GM23338 (cell line): ENCODE measurements at regions not wholly inside any gene's neighbourhood (a gene's known extent, or its start where the extent isn't known, plus 50 kb on each side); places are given as distances from the start of the nearest gene placed in this dataset.

Source experiments
- ATAC-seq: fragments of 200-7000 bp; cut with Tn5 transposase; 3 replicates; pipeline ENCODE4 v1.9.1; 2020
- DNase-seq: peaks from one replicate; pipeline ENCODE4 v3.0.0-alpha.2; 2015; ENCODE audit warnings: low spot score
- H2AFZ ChIP-seq: fragments of 200-600 bp; sonication (generic); 2 replicates; pipeline ENCODE4 v1.8.0; 2016; ENCODE audit warnings: antibody characterized with exemption, mild to moderate bottlenecking, moderate library complexity
- H3F3A ChIP-seq: fragments of 200-600 bp; sonication (generic); replicated peaks from 2 replicates; pipeline ENCODE4 v1.8.0; 2017; ENCODE audit warnings: antibody characterized with exemption, mixed run types, low read depth
- H3K27ac ChIP-seq: fragments of 200-600 bp; sonication (generic); 2 replicates; pipeline ENCODE4 v1.6.1; 2016; ENCODE audit warnings: low read depth
- H3K27me3 ChIP-seq: fragments of 200-600 bp; sonication (generic); 2 replicates; pipeline ENCODE4 v1.8.0; 2016; ENCODE audit warnings: mild to moderate bottlenecking, mixed run types, moderate library complexity; ENCODE audit not compliant: insufficient read depth
- H3K36me3 ChIP-seq: fragments of 200-600 bp; sonication (generic); 2 replicates; pipeline ENCODE4 v1.8.0; 2016; ENCODE audit warnings: mild to moderate bottlenecking; ENCODE audit not compliant: insufficient read depth
- H3K4me1 ChIP-seq: fragments of 200-600 bp; sonication (generic); 2 replicates; pipeline ENCODE4 v1.8.0; 2016; ENCODE audit warnings: mild to moderate bottlenecking, moderate library complexity; ENCODE audit not compliant: insufficient read depth
- H3K4me2 ChIP-seq: fragments of 200-600 bp; sonication (generic); 2 replicates; pipeline ENCODE4 v1.7.1; 2017; ENCODE audit warnings: mixed run types
- H3K4me3 ChIP-seq: fragments of 200-600 bp; sonication (generic); 2 replicates; pipeline ENCODE4 v1.6.1; 2016; ENCODE audit warnings: mixed run types
- H3K79me2 ChIP-seq: fragments of 200-600 bp; sonication (generic); replicated peaks from 2 replicates; pipeline ENCODE4 v1.8.0; 2017; ENCODE audit warnings: mild to moderate bottlenecking; ENCODE audit not compliant: insufficient read depth
- H3K9me2 ChIP-seq: fragments of 200-600 bp; sonication (generic); 2 replicates; pipeline ENCODE4 v1.8.0; 2017; ENCODE audit not compliant: insufficient read depth
- H4K20me1 ChIP-seq: fragments of 200-600 bp; sonication (generic); replicated peaks from 2 replicates; pipeline ENCODE4 v1.8.0; 2017; ENCODE audit warnings: mild to moderate bottlenecking; ENCODE audit not compliant: insufficient read depth
- H3K27ac Mint-ChIP-seq: 2 replicates; pipeline ENCODE4 v1.8.0; 2020; ENCODE audit warnings: inconsistent platforms, mild to moderate bottlenecking, moderate library complexity, mixed read lengths
- H3K27me3 Mint-ChIP-seq: 3 replicates; pipeline ENCODE4 v1.8.0; 2022; ENCODE audit warnings: low read depth, mild to moderate bottlenecking, moderate library complexity, mixed read lengths, inconsistent platforms; ENCODE audit not compliant: insufficient read depth, poor library complexity
- H3K36me3 Mint-ChIP-seq: 3 replicates; pipeline ENCODE4 v1.8.0; 2021; ENCODE audit warnings: low read depth, mild to moderate bottlenecking, inconsistent platforms, moderate library complexity, mixed read lengths
- H3K4me1 Mint-ChIP-seq: 3 replicates; pipeline ENCODE4 v1.8.0; 2020; ENCODE audit warnings: mild to moderate bottlenecking, inconsistent platforms, mixed read lengths
- H3K4me3 Mint-ChIP-seq: 3 replicates; pipeline ENCODE4 v1.8.0; 2021; ENCODE audit warnings: moderate library complexity, mild to moderate bottlenecking, inconsistent platforms, mixed read lengths
- H3K9me3 Mint-ChIP-seq: 3 replicates; pipeline ENCODE4 v1.8.0; 2020; ENCODE audit warnings: moderate library complexity, mild to moderate bottlenecking, inconsistent platforms, mixed read lengths
- CREB1 ChIP-seq: fragments of 250-450 bp; sonication (Bioruptor Pico); IDR thresholded peaks from 2 replicates; pipeline ENCODE4 v1.5.0; 2020; ENCODE audit warnings: low read depth, mild to moderate bottlenecking, moderate library complexity
- EZH2 ChIP-seq: fragments of 200-600 bp; sonication (generic); IDR thresholded peaks from one replicate; pipeline ENCODE4 v1.8.0; 2017; ENCODE audit warnings: antibody characterized with exemption, mild to moderate bottlenecking, low read depth; ENCODE audit not compliant: unreplicated experiment
- EZH2phosphoT487 ChIP-seq: fragments of 200-600 bp; sonication (generic); IDR thresholded peaks from one replicate; pipeline ENCODE4 v1.8.1; 2018; ENCODE audit warnings: antibody characterized with exemption; ENCODE audit not compliant: unreplicated experiment
- JUNB ChIP-seq: IDR thresholded peaks from one replicate; pipeline ENCODE4 v1.6.1; 2016; ENCODE audit warnings: antibody characterized with exemption; ENCODE audit not compliant: unreplicated experiment
- NANOG ChIP-seq: IDR thresholded peaks from 2 replicates; pipeline ENCODE4 v1.6.1; 2016; ENCODE audit warnings: antibody characterized with exemption, borderline replicate concordance
- POLR2AphosphoS5 ChIP-seq: IDR thresholded peaks from 2 replicates; pipeline ENCODE4 v1.6.1; 2016; ENCODE audit warnings: antibody characterized with exemption, low read depth
- STAT1 ChIP-seq: IDR thresholded peaks from one replicate; pipeline ENCODE4 v1.6.1; 2016; ENCODE audit warnings: antibody characterized with exemption; ENCODE audit not compliant: unreplicated experiment
- ZNF114 ChIP-seq: fragments of 250-450 bp; sonication (Bioruptor Pico); IDR thresholded peaks from 2 replicates; pipeline ENCODE4 v1.5.0; 2020; ENCODE audit warnings: mild to moderate bottlenecking, moderate library complexity
- ZNF331 ChIP-seq: fragments of 250-450 bp; sonication (Bioruptor Pico); IDR thresholded peaks from 2 replicates; pipeline ENCODE4 v1.5.0; 2020; ENCODE audit warnings: low read depth, mild to moderate bottlenecking, moderate library complexity
- TF ChIP-seq, protein P1 (sequence below): fragments of 250-450 bp; sonication (Bioruptor Pico); IDR thresholded peaks from 2 replicates; pipeline ENCODE4 v1.5.0; 2020; ENCODE audit warnings: mild to moderate bottlenecking, moderate library complexity
- TF ChIP-seq, protein P2 (sequence below): IDR thresholded peaks from 2 replicates; pipeline ENCODE4 v1.6.1; 2016; ENCODE audit warnings: antibody characterized with exemption
- TF ChIP-seq, protein P3 (sequence below), 2 experiments: fragments of 200-600 bp in 1 of 2; sonication (generic) in 1 of 2; conservative IDR thresholded peaks; 2 replicates each; pipeline versions ENCODE4 v1.5.1 to v1.6.1; 2016 to 2017; ENCODE audit warnings: antibody characterized with exemption in 2 of 2, low read depth in 2 of 2, mild to moderate bottlenecking in 2 of 2, moderate library complexity in 1 of 2
- TF ChIP-seq, protein P4 (sequence below): IDR thresholded peaks from one replicate; pipeline ENCODE4 v1.6.1; 2018; ENCODE audit warnings: antibody characterized with exemption; ENCODE audit not compliant: unreplicated experiment

DNA sequence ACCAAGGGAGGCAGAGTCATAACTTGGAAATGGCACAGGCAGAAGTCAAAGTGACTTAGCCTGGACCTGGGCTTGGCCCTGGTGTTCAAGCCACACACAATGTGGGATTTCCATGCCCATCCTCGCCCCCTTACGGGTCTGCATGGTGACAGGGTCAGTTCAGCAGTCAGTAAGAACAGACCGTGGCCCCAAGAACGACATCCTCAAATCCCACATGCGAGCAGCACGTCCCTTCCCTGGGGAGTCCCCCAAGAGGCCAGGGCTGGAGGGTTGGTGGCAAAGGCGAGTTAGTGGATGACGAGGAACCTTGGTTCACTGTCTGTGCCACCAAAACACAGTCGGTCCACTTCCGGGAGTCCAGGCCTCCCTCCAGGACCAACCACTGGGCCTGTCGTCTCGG lies 93.3 kb upstream of the MGMT start:
- no peak overlapping the region for H3K4me3 ChIP-seq
- Mint-ChIP-seq H3K4me1 (peaks cover 6% of the 10 kb centered on the region; the same call in 1 of the 3 replicates), H3K27ac (no peak overlapping the region), H3K36me3 (no peaks in the 10 kb centered on the region; the same call in 2 of the 3 replicates), H3K27me3 (no peaks in the 10 kb centered on the region), H3K9me3 (no peaks in the 10 kb centered on the region), H3K4me3 (no peak overlapping the region)
- peaks cover 4% of the 10 kb centered on the region; the same call in 1 of the 2 replicates for H3K9me2 ChIP-seq
- TF ChIP-seq EZH2: no peak
- TF ChIP-seq EZH2phosphoT487: no peak
- TF ChIP-seq POLR2AphosphoS5: no peak
- TF ChIP-seq, protein P1, sequence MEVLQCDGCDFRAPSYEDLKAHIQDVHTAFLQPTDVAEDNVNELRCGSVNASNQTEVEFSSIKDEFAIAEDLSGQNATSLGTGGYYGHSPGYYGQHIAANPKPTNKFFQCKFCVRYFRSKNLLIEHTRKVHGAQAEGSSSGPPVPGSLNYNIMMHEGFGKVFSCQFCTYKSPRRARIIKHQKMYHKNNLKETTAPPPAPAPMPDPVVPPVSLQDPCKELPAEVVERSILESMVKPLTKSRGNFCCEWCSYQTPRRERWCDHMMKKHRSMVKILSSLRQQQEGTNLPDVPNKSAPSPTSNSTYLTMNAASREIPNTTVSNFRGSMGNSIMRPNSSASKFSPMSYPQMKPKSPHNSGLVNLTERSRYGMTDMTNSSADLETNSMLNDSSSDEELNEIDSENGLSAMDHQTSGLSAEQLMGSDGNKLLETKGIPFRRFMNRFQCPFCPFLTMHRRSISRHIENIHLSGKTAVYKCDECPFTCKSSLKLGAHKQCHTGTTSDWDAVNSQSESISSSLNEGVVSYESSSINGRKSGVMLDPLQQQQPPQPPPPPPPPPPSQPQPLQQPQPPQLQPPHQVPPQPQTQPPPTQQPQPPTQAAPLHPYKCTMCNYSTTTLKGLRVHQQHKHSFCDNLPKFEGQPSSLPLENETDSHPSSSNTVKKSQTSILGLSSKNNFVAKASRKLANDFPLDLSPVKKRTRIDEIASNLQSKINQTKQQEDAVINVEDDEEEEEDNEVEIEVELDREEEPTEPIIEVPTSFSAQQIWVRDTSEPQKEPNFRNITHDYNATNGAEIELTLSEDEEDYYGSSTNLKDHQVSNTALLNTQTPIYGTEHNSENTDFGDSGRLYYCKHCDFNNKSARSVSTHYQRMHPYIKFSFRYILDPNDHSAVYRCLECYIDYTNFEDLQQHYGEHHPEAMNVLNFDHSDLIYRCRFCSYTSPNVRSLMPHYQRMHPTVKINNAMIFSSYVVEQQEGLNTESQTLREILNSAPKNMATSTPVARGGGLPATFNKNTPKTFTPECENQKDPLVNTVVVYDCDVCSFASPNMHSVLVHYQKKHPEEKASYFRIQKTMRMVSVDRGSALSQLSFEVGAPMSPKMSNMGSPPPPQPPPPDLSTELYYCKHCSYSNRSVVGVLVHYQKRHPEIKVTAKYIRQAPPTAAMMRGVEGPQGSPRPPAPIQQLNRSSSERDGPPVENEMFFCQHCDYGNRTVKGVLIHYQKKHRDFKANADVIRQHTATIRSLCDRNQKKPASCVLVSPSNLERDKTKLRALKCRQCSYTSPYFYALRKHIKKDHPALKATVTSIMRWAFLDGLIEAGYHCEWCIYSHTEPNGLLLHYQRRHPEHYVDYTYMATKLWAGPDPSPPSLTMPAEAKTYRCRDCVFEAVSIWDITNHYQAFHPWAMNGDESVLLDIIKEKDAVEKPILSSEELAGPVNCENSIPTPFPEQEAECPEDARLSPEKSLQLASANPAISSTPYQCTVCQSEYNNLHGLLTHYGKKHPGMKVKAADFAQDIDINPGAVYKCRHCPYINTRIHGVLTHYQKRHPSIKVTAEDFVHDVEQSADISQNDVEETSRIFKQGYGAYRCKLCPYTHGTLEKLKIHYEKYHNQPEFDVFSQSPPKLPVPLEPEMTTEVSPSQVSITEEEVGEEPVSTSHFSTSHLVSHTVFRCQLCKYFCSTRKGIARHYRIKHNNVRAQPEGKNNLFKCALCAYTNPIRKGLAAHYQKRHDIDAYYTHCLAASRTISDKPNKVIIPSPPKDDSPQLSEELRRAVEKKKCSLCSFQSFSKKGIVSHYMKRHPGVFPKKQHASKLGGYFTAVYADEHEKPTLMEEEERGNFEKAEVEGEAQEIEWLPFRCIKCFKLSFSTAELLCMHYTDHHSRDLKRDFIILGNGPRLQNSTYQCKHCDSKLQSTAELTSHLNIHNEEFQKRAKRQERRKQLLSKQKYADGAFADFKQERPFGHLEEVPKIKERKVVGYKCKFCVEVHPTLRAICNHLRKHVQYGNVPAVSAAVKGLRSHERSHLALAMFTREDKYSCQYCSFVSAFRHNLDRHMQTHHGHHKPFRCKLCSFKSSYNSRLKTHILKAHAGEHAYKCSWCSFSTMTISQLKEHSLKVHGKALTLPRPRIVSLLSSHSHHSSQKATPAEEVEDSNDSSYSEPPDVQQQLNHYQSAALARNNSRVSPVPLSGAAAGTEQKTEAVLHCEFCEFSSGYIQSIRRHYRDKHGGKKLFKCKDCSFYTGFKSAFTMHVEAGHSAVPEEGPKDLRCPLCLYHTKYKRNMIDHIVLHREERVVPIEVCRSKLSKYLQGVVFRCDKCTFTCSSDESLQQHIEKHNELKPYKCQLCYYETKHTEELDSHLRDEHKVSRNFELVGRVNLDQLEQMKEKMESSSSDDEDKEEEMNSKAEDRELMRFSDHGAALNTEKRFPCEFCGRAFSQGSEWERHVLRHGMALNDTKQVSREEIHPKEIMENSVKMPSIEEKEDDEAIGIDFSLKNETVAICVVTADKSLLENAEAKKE: no peak
- TF ChIP-seq, protein P2, sequence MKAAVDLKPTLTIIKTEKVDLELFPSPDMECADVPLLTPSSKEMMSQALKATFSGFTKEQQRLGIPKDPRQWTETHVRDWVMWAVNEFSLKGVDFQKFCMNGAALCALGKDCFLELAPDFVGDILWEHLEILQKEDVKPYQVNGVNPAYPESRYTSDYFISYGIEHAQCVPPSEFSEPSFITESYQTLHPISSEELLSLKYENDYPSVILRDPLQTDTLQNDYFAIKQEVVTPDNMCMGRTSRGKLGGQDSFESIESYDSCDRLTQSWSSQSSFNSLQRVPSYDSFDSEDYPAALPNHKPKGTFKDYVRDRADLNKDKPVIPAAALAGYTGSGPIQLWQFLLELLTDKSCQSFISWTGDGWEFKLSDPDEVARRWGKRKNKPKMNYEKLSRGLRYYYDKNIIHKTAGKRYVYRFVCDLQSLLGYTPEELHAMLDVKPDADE: no peak
- TF ChIP-seq, protein P3, sequence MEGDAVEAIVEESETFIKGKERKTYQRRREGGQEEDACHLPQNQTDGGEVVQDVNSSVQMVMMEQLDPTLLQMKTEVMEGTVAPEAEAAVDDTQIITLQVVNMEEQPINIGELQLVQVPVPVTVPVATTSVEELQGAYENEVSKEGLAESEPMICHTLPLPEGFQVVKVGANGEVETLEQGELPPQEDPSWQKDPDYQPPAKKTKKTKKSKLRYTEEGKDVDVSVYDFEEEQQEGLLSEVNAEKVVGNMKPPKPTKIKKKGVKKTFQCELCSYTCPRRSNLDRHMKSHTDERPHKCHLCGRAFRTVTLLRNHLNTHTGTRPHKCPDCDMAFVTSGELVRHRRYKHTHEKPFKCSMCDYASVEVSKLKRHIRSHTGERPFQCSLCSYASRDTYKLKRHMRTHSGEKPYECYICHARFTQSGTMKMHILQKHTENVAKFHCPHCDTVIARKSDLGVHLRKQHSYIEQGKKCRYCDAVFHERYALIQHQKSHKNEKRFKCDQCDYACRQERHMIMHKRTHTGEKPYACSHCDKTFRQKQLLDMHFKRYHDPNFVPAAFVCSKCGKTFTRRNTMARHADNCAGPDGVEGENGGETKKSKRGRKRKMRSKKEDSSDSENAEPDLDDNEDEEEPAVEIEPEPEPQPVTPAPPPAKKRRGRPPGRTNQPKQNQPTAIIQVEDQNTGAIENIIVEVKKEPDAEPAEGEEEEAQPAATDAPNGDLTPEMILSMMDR (conservative IDR thresholded peaks at IDR 0.05; ENCODE audit: low read depth in 2 of 2): no peak
- TF ChIP-seq, protein P4, sequence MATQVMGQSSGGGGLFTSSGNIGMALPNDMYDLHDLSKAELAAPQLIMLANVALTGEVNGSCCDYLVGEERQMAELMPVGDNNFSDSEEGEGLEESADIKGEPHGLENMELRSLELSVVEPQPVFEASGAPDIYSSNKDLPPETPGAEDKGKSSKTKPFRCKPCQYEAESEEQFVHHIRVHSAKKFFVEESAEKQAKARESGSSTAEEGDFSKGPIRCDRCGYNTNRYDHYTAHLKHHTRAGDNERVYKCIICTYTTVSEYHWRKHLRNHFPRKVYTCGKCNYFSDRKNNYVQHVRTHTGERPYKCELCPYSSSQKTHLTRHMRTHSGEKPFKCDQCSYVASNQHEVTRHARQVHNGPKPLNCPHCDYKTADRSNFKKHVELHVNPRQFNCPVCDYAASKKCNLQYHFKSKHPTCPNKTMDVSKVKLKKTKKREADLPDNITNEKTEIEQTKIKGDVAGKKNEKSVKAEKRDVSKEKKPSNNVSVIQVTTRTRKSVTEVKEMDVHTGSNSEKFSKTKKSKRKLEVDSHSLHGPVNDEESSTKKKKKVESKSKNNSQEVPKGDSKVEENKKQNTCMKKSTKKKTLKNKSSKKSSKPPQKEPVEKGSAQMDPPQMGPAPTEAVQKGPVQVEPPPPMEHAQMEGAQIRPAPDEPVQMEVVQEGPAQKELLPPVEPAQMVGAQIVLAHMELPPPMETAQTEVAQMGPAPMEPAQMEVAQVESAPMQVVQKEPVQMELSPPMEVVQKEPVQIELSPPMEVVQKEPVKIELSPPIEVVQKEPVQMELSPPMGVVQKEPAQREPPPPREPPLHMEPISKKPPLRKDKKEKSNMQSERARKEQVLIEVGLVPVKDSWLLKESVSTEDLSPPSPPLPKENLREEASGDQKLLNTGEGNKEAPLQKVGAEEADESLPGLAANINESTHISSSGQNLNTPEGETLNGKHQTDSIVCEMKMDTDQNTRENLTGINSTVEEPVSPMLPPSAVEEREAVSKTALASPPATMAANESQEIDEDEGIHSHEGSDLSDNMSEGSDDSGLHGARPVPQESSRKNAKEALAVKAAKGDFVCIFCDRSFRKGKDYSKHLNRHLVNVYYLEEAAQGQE: no peak
- TF ChIP-seq CREB1 (CRISPR knock-in tag): no peak
- TF ChIP-seq ZNF114 (CRISPR knock-in tag): no peak
- TF ChIP-seq JUNB: no peak
- no peak for TF ChIP-seq NANOG
- no peak for TF ChIP-seq STAT1
- TF ChIP-seq ZNF331 (CRISPR knock-in tag): no peak
- H3K4me1 ChIP-seq: no peaks in the 10 kb centered on the region
- no peaks in the 10 kb centered on the region for H3K27me3 ChIP-seq
- no peaks in the 10 kb centered on the region for H3K79me2 ChIP-seq
- H3K27ac ChIP-seq: no peak overlapping the region
- no peak overlapping the region for H2AFZ ChIP-seq
- DNase-seq (no peak), ATAC-seq (no peak)
- no peaks in the 10 kb centered on the region for H3K36me3 ChIP-seq
- no peaks in the 10 kb centered on the region for H3F3A ChIP-seq
- H4K20me1 ChIP-seq: no peaks in the 10 kb centered on the region
- no peak overlapping the region for H3K4me2 ChIP-seq
